ENCODE measurements at regions not wholly inside any gene's neighbourhood (a gene's known extent, or its start where the extent isn't known, plus 50 kb on each side); places are given as distances from the start of the nearest gene placed in this dataset.
"Not testable (repeated sequence)": the region's sequence is repeated elsewhere in the genome, so short reads cannot be mapped to it uniquely, and the experiment has no call there.

GRCh38 chr5:126053630-126054029 is 369.6 kb upstream of the GRAMD2B start:
- H3K4me3 ChIP-seq, result no peak overlapping the region
- no peaks in the 10 kb centered on the region for H3K36me3 ChIP-seq
- DNase-seq, result no peak
- no peaks in the 10 kb centered on the region for H3K27me3 ChIP-seq (ENCODE audit: low read depth)
- H3K27ac ChIP-seq, result no peak overlapping the region
- no peaks in the 10 kb centered on the region for H3K4me1 ChIP-seq
- H3K9me3 ChIP-seq, result no peaks in the 10 kb centered on the region
- intact Hi-C loops (cut with DNase I), result no loop called here
- ATAC-seq, result no peak
- TF ChIP-seq, protein P1, sequence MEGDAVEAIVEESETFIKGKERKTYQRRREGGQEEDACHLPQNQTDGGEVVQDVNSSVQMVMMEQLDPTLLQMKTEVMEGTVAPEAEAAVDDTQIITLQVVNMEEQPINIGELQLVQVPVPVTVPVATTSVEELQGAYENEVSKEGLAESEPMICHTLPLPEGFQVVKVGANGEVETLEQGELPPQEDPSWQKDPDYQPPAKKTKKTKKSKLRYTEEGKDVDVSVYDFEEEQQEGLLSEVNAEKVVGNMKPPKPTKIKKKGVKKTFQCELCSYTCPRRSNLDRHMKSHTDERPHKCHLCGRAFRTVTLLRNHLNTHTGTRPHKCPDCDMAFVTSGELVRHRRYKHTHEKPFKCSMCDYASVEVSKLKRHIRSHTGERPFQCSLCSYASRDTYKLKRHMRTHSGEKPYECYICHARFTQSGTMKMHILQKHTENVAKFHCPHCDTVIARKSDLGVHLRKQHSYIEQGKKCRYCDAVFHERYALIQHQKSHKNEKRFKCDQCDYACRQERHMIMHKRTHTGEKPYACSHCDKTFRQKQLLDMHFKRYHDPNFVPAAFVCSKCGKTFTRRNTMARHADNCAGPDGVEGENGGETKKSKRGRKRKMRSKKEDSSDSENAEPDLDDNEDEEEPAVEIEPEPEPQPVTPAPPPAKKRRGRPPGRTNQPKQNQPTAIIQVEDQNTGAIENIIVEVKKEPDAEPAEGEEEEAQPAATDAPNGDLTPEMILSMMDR (IDR thresholded peaks at IDR 0.05), result no peak

DNA sequence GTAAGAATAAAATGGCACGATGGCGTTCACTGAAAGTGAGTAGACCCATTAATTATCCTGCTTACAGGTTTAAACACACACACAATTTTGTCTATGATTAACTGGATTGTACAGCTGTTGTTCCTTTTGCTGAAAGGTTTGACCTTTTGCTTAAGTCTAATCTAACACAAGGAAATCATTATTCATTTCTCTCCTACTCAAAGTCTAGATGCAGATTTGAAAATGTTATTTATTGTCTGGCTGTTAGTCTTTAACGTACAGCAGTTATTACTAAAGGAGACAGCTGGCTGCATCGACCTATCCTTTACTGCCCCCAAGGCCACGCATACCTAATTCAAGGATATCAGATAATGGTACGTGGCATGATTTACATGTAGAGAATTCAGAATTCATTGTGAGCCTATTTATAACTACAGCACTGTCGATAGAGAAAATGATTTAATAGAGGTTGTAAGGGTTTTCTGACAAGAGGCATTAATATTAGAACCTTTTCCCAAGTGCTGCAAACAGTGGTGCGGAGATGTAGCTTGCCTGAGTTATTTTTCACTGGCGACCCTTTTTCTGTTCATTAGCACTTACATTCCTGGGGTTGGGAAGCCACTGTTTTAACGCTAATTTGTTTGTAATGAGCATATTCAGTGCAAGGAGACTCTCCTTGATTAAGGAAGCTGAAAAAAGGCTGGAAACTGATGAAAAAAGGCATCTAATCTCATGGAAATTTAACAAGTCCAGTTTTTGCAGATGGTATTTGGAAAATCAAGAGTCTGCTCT is 368.4 kb upstream of the GRAMD2B start:
- H3K9me3 ChIP-seq, result no peaks in the 10 kb centered on the region
- H3K36me3 ChIP-seq, result no peaks in the 10 kb centered on the region
- no peak for ATAC-seq
- intact Hi-C loops (cut with DNase I), result no loop called here
- no peaks in the 10 kb centered on the region for H3K27me3 ChIP-seq (ENCODE audit: low read depth)
- no peak overlapping the region for H3K4me3 ChIP-seq
- DNase-seq, result no peak
- no peak overlapping the region for H3K27ac ChIP-seq
- no peaks in the 10 kb centered on the region for H3K4me1 ChIP-seq
- TF ChIP-seq, protein P1 (IDR thresholded peaks at IDR 0.05), result no peak

DNA sequence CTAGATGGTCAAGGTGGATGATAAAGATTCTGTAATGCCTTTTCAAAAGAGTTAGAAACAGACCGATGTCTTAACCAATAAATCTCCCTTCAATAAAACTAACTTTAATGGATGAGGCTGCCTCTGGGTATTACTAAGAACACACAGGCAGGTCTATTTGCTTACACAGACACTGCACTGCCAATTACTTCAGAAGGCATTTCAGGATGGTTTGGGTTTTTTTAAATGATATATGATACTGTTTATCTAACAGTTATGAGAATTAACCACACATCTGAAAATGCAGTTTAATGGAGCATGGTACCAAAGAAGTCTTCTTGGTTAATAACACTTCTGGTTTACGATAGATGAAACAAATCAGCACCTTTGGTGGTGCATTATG is 367.9 kb upstream of the GRAMD2B start:
- ATAC-seq (no peak), DNase-seq (no peak)
- TF ChIP-seq, protein P1 (IDR thresholded peaks at IDR 0.05), result no peak
- Histone ChIP-seq H3K27ac (no peak overlapping the region), H3K9me3 (no peaks in the 10 kb centered on the region), H3K27me3 (ENCODE audit: low read depth) (no peaks in the 10 kb centered on the region), H3K4me1 (no peaks in the 10 kb centered on the region), H3K36me3 (no peaks in the 10 kb centered on the region), H3K4me3 (no peak overlapping the region)
- intact Hi-C loops (cut with DNase I), result no loop called here

DNA sequence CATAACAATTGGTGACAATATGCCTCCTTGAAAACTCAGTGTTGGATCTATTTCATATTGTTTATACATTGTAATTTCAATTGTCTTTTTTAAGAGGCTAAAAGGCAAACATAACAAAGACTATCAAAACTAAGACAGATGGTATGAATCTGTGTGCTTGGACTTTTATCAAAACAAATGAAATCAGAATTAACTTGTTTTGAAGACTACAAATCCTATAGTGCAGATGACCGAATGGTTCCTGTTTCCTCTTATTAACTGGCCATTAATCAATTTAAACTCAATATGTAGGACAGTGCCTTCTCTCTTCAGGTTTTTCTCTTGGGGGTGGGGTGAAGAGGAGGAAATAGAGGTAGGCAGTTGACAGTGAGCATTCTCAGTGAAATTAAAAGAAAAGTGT is 366.9 kb upstream of the GRAMD2B start:
- Histone ChIP-seq H3K36me3 (no peaks in the 10 kb centered on the region), H3K27me3 (ENCODE audit: low read depth) (no peaks in the 10 kb centered on the region), H3K4me1 (no peaks in the 10 kb centered on the region), H3K27ac (no peak overlapping the region), H3K4me3 (no peak overlapping the region), H3K9me3 (no peaks in the 10 kb centered on the region)
- no peak for DNase-seq
- intact Hi-C loops (cut with DNase I), result no loop called here
- no peak for ATAC-seq
- TF ChIP-seq, protein P1 (IDR thresholded peaks at IDR 0.05), result no peak

- Histone ChIP-seq H3K9me3 (no peaks in the 10 kb centered on the region), H3K4me3 (no peak overlapping the region), H3K27me3 (ENCODE audit: low read depth) (no peaks in the 10 kb centered on the region), H3K27ac (no peak overlapping the region), H3K36me3 (no peaks in the 10 kb centered on the region), H3K4me1 (no peaks in the 10 kb centered on the region)
- no peak for ATAC-seq
- DNase-seq, result no peak
- TF ChIP-seq, protein P1 (IDR thresholded peaks at IDR 0.05), result no peak
- intact Hi-C loops (cut with DNase I), result no loop called here
These were observed 366.2 kb upstream of the GRAMD2B start for GRCh38 chr5:126056851-126057622.

- H3K9me3 ChIP-seq; H3K4me3 ChIP-seq; H3K4me1 ChIP-seq; H3K27ac ChIP-seq; DNase-seq; ATAC-seq; H3K27me3 ChIP-seq (ENCODE audit: low read depth); intact Hi-C loops (cut with DNase I); H3K36me3 ChIP-seq: not testable (repeated sequence)
These were observed 364.8 kb upstream of the GRAMD2B start for GRCh38 chr5:126058392-126058791.
